DOHH2 (cell line): ENCODE measurements at regions not wholly inside any gene's neighbourhood (a gene's known extent, or its start where the extent isn't known, plus 50 kb on each side); places are given as distances from the start of the nearest gene placed in this dataset.

Source experiments
- H3F3A ChIP-seq: fragments of 200-600 bp; sonication (generic), shearing (Covaris generic); 2 replicates; pipeline ENCODE4 v1.6.0; 2016; ENCODE audit warnings: antibody characterized with exemption, mild to moderate bottlenecking; ENCODE audit not compliant: control insufficient read depth, insufficient read depth
- H3K27ac ChIP-seq: fragments of 200-600 bp; sonication (generic); 2 replicates; pipeline ENCODE4 v1.5.1; 2014; ENCODE audit warnings: low read depth, mild to moderate bottlenecking, low read length, moderate library complexity
- H3K27me3 ChIP-seq: fragments of 200-600 bp; sonication (generic); 2 replicates; pipeline ENCODE4 v1.6.1; 2014; ENCODE audit warnings: mild to moderate bottlenecking, low read length, mixed read lengths; ENCODE audit not compliant: control insufficient read depth
- H3K36me3 ChIP-seq: fragments of 200-600 bp; sonication (generic); 2 replicates; pipeline ENCODE4 v1.6.1; 2014; ENCODE audit warnings: mild to moderate bottlenecking, low read length, moderate library complexity, mixed read lengths; ENCODE audit not compliant: control insufficient read depth
- H3K4me1 ChIP-seq: fragments of 200-600 bp; sonication (generic); 2 replicates; pipeline ENCODE4 v1.6.1; 2014; ENCODE audit warnings: mild to moderate bottlenecking, low read length, mixed read lengths; ENCODE audit not compliant: control insufficient read depth
- H3K4me2 ChIP-seq: fragments of 200-600 bp; sonication (generic); 2 replicates; pipeline ENCODE4 v1.6.0; 2014; ENCODE audit warnings: mild to moderate bottlenecking, low read length, moderate library complexity
- H3K4me3 ChIP-seq: fragments of 200-600 bp; sonication (generic); 2 replicates; pipeline ENCODE4 v1.5.1; 2014; ENCODE audit warnings: mild to moderate bottlenecking, low read length, mixed read lengths
- H3K79me2 ChIP-seq: fragments of 200-600 bp; sonication (generic); 2 replicates; pipeline ENCODE4 v1.6.1; 2014; ENCODE audit warnings: mild to moderate bottlenecking, low read length, mixed read lengths; ENCODE audit not compliant: control insufficient read depth
- H3K9me2 ChIP-seq: fragments of 200-600 bp; sonication (generic); replicated peaks from 2 replicates; pipeline ENCODE4 v1.6.1; 2014; ENCODE audit warnings: mild to moderate bottlenecking, low read length, mixed read lengths; ENCODE audit not compliant: control insufficient read depth
- H3K9me3 ChIP-seq: fragments of 200-600 bp; sonication (generic); 2 replicates; pipeline ENCODE4 v1.6.1; 2014; ENCODE audit warnings: antibody characterized with exemption, low read length, mixed read lengths; ENCODE audit not compliant: control insufficient read depth, insufficient read depth
- H4K20me1 ChIP-seq: fragments of 200-600 bp; sonication (generic); 2 replicates; pipeline ENCODE4 v1.6.0; 2014; ENCODE audit warnings: low read depth, mild to moderate bottlenecking, antibody characterized with exemption, low read length, moderate library complexity; ENCODE audit not compliant: control insufficient read depth, insufficient read depth
- CTCF ChIP-seq: fragments of 200-600 bp; sonication (generic); IDR thresholded peaks from one replicate; pipeline ENCODE4 v1.5.1; 2014; ENCODE audit warnings: antibody characterized with exemption, mild to moderate bottlenecking, low read depth, low read length; ENCODE audit not compliant: poor library complexity, severe bottlenecking
- EZH2phosphoT487 ChIP-seq: fragments of 200-600 bp; sonication (generic); IDR thresholded peaks from 2 replicates; pipeline ENCODE4 v1.6.1; 2017; ENCODE audit warnings: borderline replicate concordance, mild to moderate bottlenecking, antibody characterized with exemption, low read length, moderate library complexity, mixed read lengths

- Histone ChIP-seq H3K36me3 (no peaks in the 10 kb centered on the region), H3K79me2 (no peaks in the 10 kb centered on the region), H3F3A (no peaks in the 10 kb centered on the region), H3K4me1 (no peaks in the 10 kb centered on the region), H3K9me3 (no peaks in the 10 kb centered on the region), H4K20me1 (no peaks in the 10 kb centered on the region), H3K9me2 (no peaks in the 10 kb centered on the region), H3K4me3 (no peak overlapping the region), H3K27ac (no peak overlapping the region), H3K27me3 (no peaks in the 10 kb centered on the region), H3K4me2 (no peak overlapping the region)
- TF ChIP-seq EZH2phosphoT487 (no peak), CTCF (no peak)
Measured at GRCh38 chr9:118583414-118583813, 785.8 kb downstream of the BRINP1 start.

- Histone ChIP-seq H3K4me3 (no peak overlapping the region), H3K4me2 (no peak overlapping the region), H3K36me3 (no peaks in the 10 kb centered on the region), H3K27me3 (no peaks in the 10 kb centered on the region), H3F3A (no peaks in the 10 kb centered on the region), H4K20me1 (no peaks in the 10 kb centered on the region), H3K27ac (no peak overlapping the region), H3K9me3 (no peaks in the 10 kb centered on the region), H3K4me1 (no peaks in the 10 kb centered on the region), H3K79me2 (no peaks in the 10 kb centered on the region), H3K9me2 (no peaks in the 10 kb centered on the region)
- no peak for TF ChIP-seq EZH2phosphoT487
- no peak for TF ChIP-seq CTCF
Measured at GRCh38 chr9:118586978-118587377, 782.3 kb downstream of the BRINP1 start.

- H3K27ac ChIP-seq: no peak overlapping the region
- TF ChIP-seq EZH2phosphoT487 (no peak), CTCF (no peak)
- no peaks in the 10 kb centered on the region for H3K9me3 ChIP-seq
Measured at GRCh38 chr9:118594428-118594827, 774.8 kb downstream of the BRINP1 start.

More at GRCh38 chr9:118594428-118594827, 774.8 kb downstream of the BRINP1 start:
- Histone ChIP-seq H3K4me2 (no peak overlapping the region), H4K20me1 (no peaks in the 10 kb centered on the region), H3K79me2 (no peaks in the 10 kb centered on the region), H3K4me3 (no peak overlapping the region), H3K9me2 (no peaks in the 10 kb centered on the region), H3K4me1 (no peaks in the 10 kb centered on the region), H3K27me3 (no peaks in the 10 kb centered on the region), H3K36me3 (no peaks in the 10 kb centered on the region), H3F3A (no peaks in the 10 kb centered on the region)
